A673 (cell line): ENCODE measurements at regions not wholly inside any gene's neighbourhood (a gene's known extent, or its start where the extent isn't known, plus 50 kb on each side); places are given as distances from the start of the nearest gene placed in this dataset.

Source experiments
- BruUV-seq: library from RNA; stranded (reverse); fragments of 400-500 nt; replicated peaks from 2 replicates; lab custom pipeline; 2021; lab: Mats Ljungman, UMichigan
- CTCF ChIA-PET: fragments of 300-600 bp; sonication (Branson Sonifier 250); formaldehyde crosslinking; loops from one replicate; lab custom pipeline; 2022; ENCODE audit warnings: antibody characterized with exemption; lab: Charles Lee
- POLR2A ChIA-PET: fragments of 300-600 bp; sonication (Branson Sonifier 250); formaldehyde crosslinking; loops from one replicate; lab custom pipeline; 2022; ENCODE audit warnings: antibody characterized with exemption; ENCODE audit not compliant: low non-redundant PET; lab: Charles Lee
- DNase-seq: peaks from one replicate; pipeline ENCODE4 v3.0.0-alpha.2; 2015; ENCODE audit warnings: low spot score
- H3K27ac ChIP-seq: fragments of 200-600 bp; sonication (generic); 2 replicates; pipeline ENCODE4 v1.5.1; 2016; ENCODE audit warnings: mixed run types, low read depth, mild to moderate bottlenecking, mixed read lengths, antibody characterized with exemption, low read length; ENCODE audit not compliant: poor library complexity, severe bottlenecking
- H3K27me3 ChIP-seq: fragments of 200-600 bp; sonication (generic); replicated peaks from 2 replicates; pipeline ENCODE4 v1.6.1; 2017; ENCODE audit warnings: mixed run types, low read depth, mild to moderate bottlenecking, mixed read lengths, antibody characterized with exemption, low read length; ENCODE audit not compliant: insufficient read depth, poor library complexity
- H3K36me3 ChIP-seq: fragments of 200-600 bp; sonication (generic); 2 replicates; pipeline ENCODE4 v1.6.1; 2016; ENCODE audit warnings: mixed run types, mild to moderate bottlenecking, mixed read lengths, antibody characterized with exemption, low read length; ENCODE audit not compliant: insufficient read depth, poor library complexity, severe bottlenecking
- H3K4me1 ChIP-seq: fragments of 200-600 bp; sonication (generic); 2 replicates; pipeline ENCODE4 v1.6.1; 2017; ENCODE audit warnings: mixed run types, mild to moderate bottlenecking, mixed read lengths, antibody characterized with exemption, low read length; ENCODE audit not compliant: insufficient read depth, poor library complexity, severe bottlenecking
- H3K4me3 ChIP-seq: fragments of 200-600 bp; sonication (generic); 2 replicates; pipeline ENCODE4 v1.5.1; 2016; ENCODE audit warnings: low read depth, mixed run types, mild to moderate bottlenecking, mixed read lengths, low read length; ENCODE audit not compliant: poor library complexity, severe bottlenecking
- H3K9me3 ChIP-seq: fragments of 200-600 bp; sonication (generic); 2 replicates; pipeline ENCODE4 v1.6.1; 2016; ENCODE audit warnings: mixed run types, low read depth, mild to moderate bottlenecking, mixed read lengths, antibody characterized with exemption, low read length; ENCODE audit not compliant: poor library complexity, severe bottlenecking
- CTCF ChIP-seq: fragments of 300-800, 200-600 bp; sonication (generic); conservative IDR thresholded peaks from 2 replicates; pipeline ENCODE4 v1.5.1; 2017; ENCODE audit warnings: low read depth, mild to moderate bottlenecking, antibody characterized with exemption, low read length, moderate library complexity, mixed read lengths
- EZH2 ChIP-seq: fragments of 200-600 bp; sonication (generic); IDR thresholded peaks from 2 replicates; pipeline ENCODE4 v1.6.1; 2017; ENCODE audit warnings: borderline replicate concordance, low read depth, mild to moderate bottlenecking, mixed read lengths, antibody characterized with exemption, low read length; ENCODE audit not compliant: poor library complexity, severe bottlenecking
- intact Hi-C: fragments of 100-400 bp; cut with micrococcal nuclease; formaldehyde crosslinking; loops from one replicate; pipeline ENCODE4 v1.10.0; 2022; ENCODE audit not compliant: unreplicated experiment

- Histone ChIP-seq H3K27ac (no peak overlapping the region), H3K9me3 (no peaks in the 10 kb centered on the region), H3K4me1 (no peaks in the 10 kb centered on the region), H3K4me3 (no peak overlapping the region), H3K27me3 (no peaks in the 10 kb centered on the region), H3K36me3 (no peaks in the 10 kb centered on the region)
- DNase-seq: peak; percentile 14
- intact Hi-C loops: no loop called here
- TF ChIP-seq EZH2 (no peak), CTCF (no peak)
- CTCF ChIA-PET: no interaction called here
- POLR2A ChIA-PET: no interaction called here
- BruUV-seq: no TSS peak
Observed at GRCh38 chr4:128355305-128355704, 67.7 kb upstream of the PGRMC2 start.

- DNase-seq: peak; percentile 47
- H3K9me3 ChIP-seq: no peaks in the 10 kb centered on the region
- BruUV-seq: no TSS peak
- TF ChIP-seq CTCF (no peak), EZH2 (no peak)
- POLR2A ChIA-PET: no interaction called here
- CTCF ChIA-PET: no interaction called here
- H3K36me3 ChIP-seq: no peaks in the 10 kb centered on the region
- no peaks in the 10 kb centered on the region for H3K27me3 ChIP-seq
- no peak overlapping the region for H3K4me3 ChIP-seq
- no peaks in the 10 kb centered on the region for H3K4me1 ChIP-seq
- intact Hi-C loops: no loop called here
- H3K27ac ChIP-seq: no peak overlapping the region
Observed at GRCh38 chr4:128354205-128354821, 66.7 kb upstream of the PGRMC2 start.

GRCh38 chr4:128353791-128354190 lies 66.2 kb upstream of the PGRMC2 start:
- Histone ChIP-seq H3K4me1 (no peaks in the 10 kb centered on the region), H3K9me3 (no peaks in the 10 kb centered on the region), H3K27me3 (no peaks in the 10 kb centered on the region), H3K36me3 (no peaks in the 10 kb centered on the region), H3K27ac (no peak overlapping the region), H3K4me3 (no peak overlapping the region)
- ChIA-PET POLR2A (no interaction called here), CTCF (no interaction called here)
- BruUV-seq: no TSS peak
- TF ChIP-seq CTCF (no peak), EZH2 (no peak)
- DNase-seq: no peak
- intact Hi-C loops: no loop called here
